Pancreas (tissue), 10 donors: ENCODE measurements at regions not wholly inside any gene's neighbourhood (a gene's known extent, or its start where the extent isn't known, plus 50 kb on each side); places are given as distances from the start of the nearest gene placed in this dataset.

Experiments used
- ATAC-seq, 4 donors: fragments of 200-7000 bp; cut with Tn5 transposase; one replicate each; pipeline versions ENCODE4 v1.8.0 to v1.9.1; 2020; ENCODE audit warnings: mild to moderate bottlenecking in 4 of 4, moderate library complexity in 4 of 4
- DNase-seq, 6 donors: peaks; one replicate each; pipeline ENCODE4 v3.0.0-alpha.2; 2020
- FAIRE-seq: peaks from 2 replicates; lab custom pipeline; 2012; peaks lifted over from hg19 to GRCh38; lab: Jason Lieb, UNC
- H3K27ac ChIP-seq, 4 donors: fragments of 200-600 bp; sonication (generic); 1 replicate in 3 of 4; 2 replicates in 1 of 4; pipeline versions ENCODE4 v1.5.0 to v1.8.0; 2020
- H3K27me3 ChIP-seq, 4 donors: fragments of 200-600 bp; one replicate each; pipeline ENCODE4 v1.8.0; 2021
- H3K36me3 ChIP-seq, 3 donors: fragments of 200-600 bp; sonication (generic) in 1 of 3; one replicate each; pipeline versions ENCODE4 v1.5.0 to v1.8.0; 2020 to 2021
- H3K4me1 ChIP-seq, 3 donors: fragments of 200-600 bp; one replicate each; pipeline ENCODE4 v1.8.0; 2021
- H3K4me3 ChIP-seq, 4 donors: fragments of 200-600 bp; sonication (generic) in 2 of 4; one replicate each; pipeline versions ENCODE4 v1.5.0 to v1.8.0; 2020 to 2021
- H3K9me3 ChIP-seq, 4 donors: fragments of 200-600 bp; one replicate each; pipeline ENCODE4 v1.8.0; 2021
- WGBS, 2 donors: extraction: QIAGEN DNeasy Blood & Tissue Kit; methylation state at CpG; one replicate each; pipeline ENCODE4 v1.1.7; 2013; 5-methylcytosine and 5-hydroxymethylcytosine counted together
- intact Hi-C, 3 donors: fragments of 100-400 bp; cut with DNase I; formaldehyde crosslinking; loops; one replicate each; pipeline versions ENCODE4 v1.11.1 to v1.14.2; 2022
- TF ChIP-seq, protein P1 (sequence below), 4 donors: fragments of 200-600 bp; sonication (generic) in 3 of 4; IDR thresholded peaks; one replicate each; pipeline versions ENCODE4 v1.5.0 to v1.8.0; 2021; ENCODE audit warnings: antibody characterized with exemption in 4 of 4
- donor health status: healthy with polysubstance abuse.
- donor health status: DM: no; HTN: no; CAD: no; lungs with moderate emphysema.
- donor health status: DM: no; HTN: no; CAD: no.
- donor health status: control.
- donor health status: control.
- donor health status: Bipolar disorder and iron deficiency.
- donor health status: DM: yes; HTN: yes; CAD: no.
- donor health status: DM: no; HTN: no; CAD: no.
- donor health status: DM: no; HTN: no; CAD: no.
- donor health status: DM: yes; HTN: yes; CAD: no.

DNA sequence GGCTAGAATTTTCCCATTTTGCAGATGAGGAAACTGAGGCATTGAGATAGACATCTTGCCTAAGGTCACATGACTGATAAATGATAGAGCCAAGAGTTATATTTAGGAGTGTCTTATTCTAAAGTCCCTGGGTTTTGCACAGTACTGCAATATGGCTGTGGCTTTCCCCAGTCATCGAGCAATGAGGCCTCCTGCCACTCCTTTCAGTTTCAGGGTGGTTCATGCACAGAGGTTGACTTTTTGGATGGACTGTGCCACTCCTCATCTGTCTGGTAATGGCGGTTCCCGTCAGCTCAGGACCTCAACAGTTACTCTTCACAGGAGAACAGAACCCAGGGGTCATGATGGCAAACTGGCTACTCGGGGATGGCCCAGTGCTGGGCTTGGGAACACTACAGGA is 131.1 kb downstream of the ACKR3 start:
- peaks cover 4 to 8% (median 6%) of the 10 kb centered on the region in 3 donors for H3K4me1 ChIP-seq
- DNase-seq (no peak), ATAC-seq (no peak), FAIRE-seq (no peak)
- H3K27ac ChIP-seq, result no peak overlapping the region
- H3K9me3 ChIP-seq, result no peaks in the 10 kb centered on the region
- H3K4me3 ChIP-seq, result no peak overlapping the region
- TF ChIP-seq, protein P1, sequence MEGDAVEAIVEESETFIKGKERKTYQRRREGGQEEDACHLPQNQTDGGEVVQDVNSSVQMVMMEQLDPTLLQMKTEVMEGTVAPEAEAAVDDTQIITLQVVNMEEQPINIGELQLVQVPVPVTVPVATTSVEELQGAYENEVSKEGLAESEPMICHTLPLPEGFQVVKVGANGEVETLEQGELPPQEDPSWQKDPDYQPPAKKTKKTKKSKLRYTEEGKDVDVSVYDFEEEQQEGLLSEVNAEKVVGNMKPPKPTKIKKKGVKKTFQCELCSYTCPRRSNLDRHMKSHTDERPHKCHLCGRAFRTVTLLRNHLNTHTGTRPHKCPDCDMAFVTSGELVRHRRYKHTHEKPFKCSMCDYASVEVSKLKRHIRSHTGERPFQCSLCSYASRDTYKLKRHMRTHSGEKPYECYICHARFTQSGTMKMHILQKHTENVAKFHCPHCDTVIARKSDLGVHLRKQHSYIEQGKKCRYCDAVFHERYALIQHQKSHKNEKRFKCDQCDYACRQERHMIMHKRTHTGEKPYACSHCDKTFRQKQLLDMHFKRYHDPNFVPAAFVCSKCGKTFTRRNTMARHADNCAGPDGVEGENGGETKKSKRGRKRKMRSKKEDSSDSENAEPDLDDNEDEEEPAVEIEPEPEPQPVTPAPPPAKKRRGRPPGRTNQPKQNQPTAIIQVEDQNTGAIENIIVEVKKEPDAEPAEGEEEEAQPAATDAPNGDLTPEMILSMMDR (IDR thresholded peaks at IDR 0.05), result no peak
- H3K36me3 ChIP-seq, result no peaks in the 10 kb centered on the region
- WGBS, 2 donors, result 96 to 97% methylated on average over 4 of the region's 4 CpGs
- H3K27me3 ChIP-seq, result no peaks in the 10 kb centered on the region
- intact Hi-C loops, result no loop called here

DNA sequence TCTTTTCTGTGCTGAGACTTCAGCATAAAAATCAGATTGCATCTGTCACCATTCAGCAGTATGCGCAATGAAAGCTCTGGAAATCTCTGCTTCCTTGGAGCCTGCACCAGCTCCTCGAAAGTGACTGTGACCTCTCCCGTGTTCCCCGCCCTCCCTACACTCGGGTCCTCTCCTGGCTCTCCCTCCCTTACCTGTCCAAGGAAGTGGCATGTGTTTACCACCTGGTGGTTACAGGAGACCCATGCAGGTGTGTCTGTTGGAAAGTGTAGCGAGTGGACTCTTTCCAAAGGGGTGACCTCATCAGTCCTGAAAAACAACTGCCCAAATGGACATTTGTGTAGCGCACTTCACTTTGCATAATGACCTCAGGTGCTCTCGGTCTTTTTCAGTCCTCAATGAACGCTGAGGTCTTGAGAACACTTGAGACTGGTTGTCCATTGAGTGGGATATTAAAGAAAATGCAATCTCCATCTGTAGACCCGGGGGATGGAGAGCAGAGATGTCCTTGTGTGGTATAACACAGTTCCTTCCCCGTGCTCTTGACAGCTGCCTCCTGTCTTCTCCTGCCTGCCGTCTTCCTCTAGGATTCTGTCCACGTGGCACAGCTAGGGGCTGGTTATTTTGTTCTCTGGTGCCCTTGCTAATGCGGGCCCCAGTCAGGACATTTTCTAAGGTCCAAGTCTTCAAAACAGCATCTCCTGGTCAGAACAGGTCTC is 133.2 kb downstream of the ACKR3 start:
- Histone ChIP-seq H3K27me3 (no peaks in the 10 kb centered on the region), H3K4me1 (peaks cover 4 to 8% (median 6%) of the 10 kb centered on the region in 3 donors), H3K9me3 (no peaks in the 10 kb centered on the region), H3K36me3 (no peaks in the 10 kb centered on the region), H3K4me3 (no peak overlapping the region), H3K27ac (peak overlapping the region in 2 of 4 donors; percentile 33 to 75)
- intact Hi-C loops, result no loop called here
- TF ChIP-seq, protein P1 (IDR thresholded peaks at IDR 0.05), result peak in 3 of 4 donors; percentile 15 to 26 (median 16)
- ATAC-seq, result peak; percentile 88 to 94 (median 90)
- WGBS, 2 donors, result 45 to 56% methylated on average over 14 of the region's 14 CpGs
- peak in 4 of 6 donors; percentile 51 to 92 (median 72) for DNase-seq
- FAIRE-seq, result no peak

DNA sequence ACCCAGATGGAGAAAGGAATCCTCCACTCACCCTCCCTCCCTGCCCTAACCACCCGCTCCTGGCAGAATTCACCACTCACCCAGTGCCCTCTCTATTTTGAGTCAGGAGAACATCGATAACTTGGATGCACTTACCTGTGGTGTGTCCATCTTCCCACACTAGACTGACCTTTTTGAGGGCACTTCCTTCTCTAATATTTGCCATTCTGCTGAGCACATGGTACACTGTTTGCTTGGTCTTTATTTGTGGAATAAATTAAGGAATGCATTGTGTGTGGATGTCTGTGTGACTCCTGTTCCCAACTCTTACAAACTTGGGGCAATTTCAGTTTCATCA is 133.7 kb downstream of the ACKR3 start:
- peaks cover 4 to 8% (median 6%) of the 10 kb centered on the region in 3 donors for H3K4me1 ChIP-seq
- no peak for FAIRE-seq
- 42 to 50% methylated on average over 2 of the region's 2 CpGs for WGBS, 2 donors
- H3K4me3 ChIP-seq, result no peak overlapping the region
- ATAC-seq, result peak; percentile 43 to 85 (median 59)
- DNase-seq, result peak in 2 of 6 donors; percentile 66 to 80
- no peaks in the 10 kb centered on the region for H3K27me3 ChIP-seq
- intact Hi-C loops, result no loop called here
- H3K36me3 ChIP-seq, result no peaks in the 10 kb centered on the region
- no peaks in the 10 kb centered on the region for H3K9me3 ChIP-seq
- H3K27ac ChIP-seq, result peak overlapping the region in 2 of 4 donors; percentile 33 to 75
- TF ChIP-seq, protein P1 (IDR thresholded peaks at IDR 0.05), result no peak

DNA sequence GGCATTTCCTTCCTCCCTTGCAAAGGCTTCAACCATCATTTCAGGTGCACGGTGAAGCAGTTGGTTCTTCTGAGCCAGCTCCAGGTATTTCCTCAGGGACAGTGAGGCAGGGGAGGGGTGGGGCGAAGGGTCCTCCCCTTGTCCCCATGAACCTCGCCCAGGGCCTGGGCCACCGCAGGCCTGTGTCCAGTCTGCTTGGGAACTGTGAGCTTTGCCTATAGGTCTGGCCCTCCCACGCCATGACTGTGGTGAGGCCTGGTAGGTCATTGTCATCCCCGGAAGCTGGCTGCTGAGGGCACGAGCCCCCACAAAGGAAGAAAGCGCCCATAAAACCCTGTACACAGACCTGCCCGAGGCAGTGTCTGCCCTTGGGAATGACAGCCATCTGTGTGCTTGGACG is 134.3 kb downstream of the ACKR3 start:
- no peak overlapping the region for H3K27ac ChIP-seq
- peaks cover 4 to 8% (median 6%) of the 10 kb centered on the region in 3 donors for H3K4me1 ChIP-seq
- no peak for ATAC-seq
- no peaks in the 10 kb centered on the region for H3K9me3 ChIP-seq
- 81 to 87% methylated on average over 10 of the region's 10 CpGs for WGBS, 2 donors
- intact Hi-C loops, result no loop called here
- H3K27me3 ChIP-seq, result no peaks in the 10 kb centered on the region
- TF ChIP-seq, protein P1 (IDR thresholded peaks at IDR 0.05), result no peak
- DNase-seq, result peak in 2 of 6 donors; percentile 7 to 42
- FAIRE-seq, result no peak
- H3K36me3 ChIP-seq, result no peaks in the 10 kb centered on the region
- no peak overlapping the region for H3K4me3 ChIP-seq

DNA sequence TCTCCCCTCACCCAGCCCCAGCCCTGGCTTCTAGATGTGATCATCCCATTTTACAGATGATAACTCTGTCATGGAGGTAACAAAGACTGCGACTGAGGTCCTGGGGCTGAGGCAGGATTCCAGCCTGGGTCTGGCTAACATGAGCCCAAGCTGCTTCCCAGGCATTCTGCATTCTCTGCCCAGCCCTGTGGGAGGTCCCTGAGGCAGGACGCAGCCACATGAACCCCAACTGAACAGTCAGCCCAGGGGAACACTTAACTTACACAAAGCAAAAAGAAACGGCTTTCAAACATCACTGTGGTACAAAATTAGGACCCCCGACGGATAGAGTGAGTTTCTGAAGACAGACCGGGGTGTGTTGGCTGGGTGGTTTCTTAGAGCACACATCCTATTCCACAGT is 135.3 kb downstream of the ACKR3 start:
- Histone ChIP-seq H3K27ac (no peak overlapping the region), H3K36me3 (no peaks in the 10 kb centered on the region), H3K4me3 (no peak overlapping the region), H3K27me3 (no peaks in the 10 kb centered on the region), H3K9me3 (no peaks in the 10 kb centered on the region), H3K4me1 (peaks cover 4 to 8% (median 6%) of the 10 kb centered on the region in 3 donors)
- intact Hi-C loops, result no loop called here
- no peak for ATAC-seq
- WGBS, 2 donors, result 92% methylated on average over 6 of the region's 6 CpGs
- TF ChIP-seq, protein P1 (IDR thresholded peaks at IDR 0.05), result no peak
- no peak for DNase-seq
- no peak for FAIRE-seq
